H9 (cell line): ENCODE measurements at regions not wholly inside any gene's neighbourhood (a gene's known extent, or its start where the extent isn't known, plus 50 kb on each side); places are given as distances from the start of the nearest gene placed in this dataset.

Experiments
- DNase-seq: peaks from one replicate; pipeline ENCODE4 v3.0.0-alpha.2; 2017
- H2AFZ ChIP-seq: one replicate; pipeline ENCODE4 v1.6.1; 2013; ENCODE audit warnings: mild to moderate bottlenecking, low read length, control low read depth, moderate library complexity
- H2AK5ac ChIP-seq: 2 replicates; pipeline ENCODE4 v1.6.1; 2013; ENCODE audit warnings: low read length, control low read depth, mixed read lengths; ENCODE audit not compliant: insufficient read length
- H2BK120ac ChIP-seq: one replicate; pipeline ENCODE4 v1.6.1; 2013; ENCODE audit warnings: low read depth, mild to moderate bottlenecking, low read length, control low read depth, inconsistent platforms; ENCODE audit not compliant: poor library complexity, severe bottlenecking
- H2BK12ac ChIP-seq: 2 replicates; pipeline ENCODE4 v1.6.1; 2013; ENCODE audit warnings: low read length, control low read depth, mixed read lengths, low read depth; ENCODE audit not compliant: insufficient read length
- H2BK15ac ChIP-seq: 2 replicates; pipeline ENCODE4 v1.6.1; 2013; ENCODE audit warnings: low read depth, low read length, control low read depth
- H2BK20ac ChIP-seq: one replicate; pipeline ENCODE4 v1.6.1; 2013; ENCODE audit warnings: low read depth, mild to moderate bottlenecking, low read length, control low read depth, inconsistent platforms; ENCODE audit not compliant: poor library complexity, severe bottlenecking
- H2BK5ac ChIP-seq: 2 replicates; pipeline ENCODE4 v1.6.1; 2013; ENCODE audit warnings: low read length, control low read depth, mixed read lengths; ENCODE audit not compliant: insufficient read length
- H3K14ac ChIP-seq: 2 replicates; pipeline ENCODE4 v1.6.1; 2013; ENCODE audit warnings: low read length, control low read depth; ENCODE audit not compliant: insufficient read depth
- H3K18ac ChIP-seq: 2 replicates; pipeline ENCODE4 v1.6.1; 2013; ENCODE audit warnings: low read depth, mild to moderate bottlenecking, mixed read lengths, low read length, control low read depth; ENCODE audit not compliant: insufficient read length
- H3K23ac ChIP-seq: 2 replicates; pipeline ENCODE4 v1.6.1; 2013; ENCODE audit warnings: low read length, control low read depth, mixed read lengths, low read depth; ENCODE audit not compliant: insufficient read length
- H3K23me2 ChIP-seq: 2 replicates; pipeline ENCODE4 v1.6.1; 2013; ENCODE audit warnings: low read depth, mild to moderate bottlenecking, mixed read lengths, low read length, control low read depth; ENCODE audit not compliant: insufficient read length, poor library complexity, severe bottlenecking
- H3K27ac ChIP-seq: 2 replicates; pipeline ENCODE4 v1.5.1; 2013; ENCODE audit warnings: low read length, control low read depth, mixed read lengths, low read depth; ENCODE audit not compliant: insufficient read length
- H3K27me3 ChIP-seq: 2 replicates; pipeline ENCODE4 v1.6.1; 2013; ENCODE audit warnings: low read length, control low read depth, inconsistent platforms; ENCODE audit not compliant: insufficient read depth
- H3K4ac ChIP-seq: 2 replicates; pipeline ENCODE4 v1.6.1; 2013; ENCODE audit warnings: low read depth, mild to moderate bottlenecking, control low read depth, inconsistent platforms, low read length, moderate library complexity
- H3K4me1 ChIP-seq: 2 replicates; pipeline ENCODE4 v1.6.1; 2013; ENCODE audit warnings: low read length, control low read depth, inconsistent platforms; ENCODE audit not compliant: insufficient read depth
- H3K4me2 ChIP-seq: 2 replicates; pipeline ENCODE4 v1.6.1; 2013; ENCODE audit warnings: low read length, control low read depth, mixed read lengths; ENCODE audit not compliant: insufficient read length, insufficient read depth
- H3K56ac ChIP-seq: 2 replicates; pipeline ENCODE4 v1.6.1; 2013; ENCODE audit warnings: low read depth, mild to moderate bottlenecking, mixed read lengths, low read length, control low read depth; ENCODE audit not compliant: insufficient read length
- H3K79me1 ChIP-seq: 2 replicates; pipeline ENCODE4 v1.6.1; 2013; ENCODE audit warnings: low read depth, mild to moderate bottlenecking, moderate library complexity, low read length, control low read depth, inconsistent platforms; ENCODE audit not compliant: insufficient read depth, poor library complexity, severe bottlenecking
- H3K79me2 ChIP-seq: 2 replicates; pipeline ENCODE4 v1.6.1; 2013; ENCODE audit warnings: low read length, control low read depth, inconsistent platforms; ENCODE audit not compliant: insufficient read depth
- H3K9ac ChIP-seq: 2 replicates; pipeline ENCODE4 v1.6.1; 2013; ENCODE audit warnings: low read length, control low read depth, mixed read lengths; ENCODE audit not compliant: insufficient read length; ENCODE audit errors: extremely low read depth
- H3K9me3 ChIP-seq: one replicate; pipeline ENCODE4 v1.6.1; 2013; ENCODE audit warnings: low read depth, low read length, inconsistent platforms; ENCODE audit not compliant: control insufficient read depth
- H3T11ph ChIP-seq: one replicate; pipeline ENCODE4 v1.6.1; 2013; ENCODE audit warnings: mild to moderate bottlenecking, low read length, control low read depth, inconsistent platforms
- H4K20me1 ChIP-seq: one replicate; pipeline ENCODE4 v1.6.1; 2013; ENCODE audit not compliant: control insufficient read depth, insufficient read length, insufficient read depth
- H4K5ac ChIP-seq: 2 replicates; pipeline ENCODE4 v1.6.1; 2013; ENCODE audit warnings: low read depth, mild to moderate bottlenecking, mixed read lengths, low read length, control low read depth; ENCODE audit not compliant: insufficient read length
- H4K8ac ChIP-seq: replicated peaks from 2 replicates; pipeline ENCODE4 v1.6.1; 2013; ENCODE audit warnings: low read length, control low read depth, mixed read lengths, low read depth; ENCODE audit not compliant: insufficient read length
- H4K91ac ChIP-seq: 2 replicates; pipeline ENCODE4 v1.6.1; 2013; ENCODE audit warnings: low read depth, mild to moderate bottlenecking, moderate library complexity, mixed read lengths, low read length, control low read depth; ENCODE audit not compliant: insufficient read length
- H3K27ac Mint-ChIP-seq, 3 experiments: 2 replicates in 2 of 3; 3 replicates in 1 of 3; pipeline ENCODE4 v1.8.0; 2020 to 2021; ENCODE audit warnings: mixed read lengths in 3 of 3, mild to moderate bottlenecking in 1 of 3, moderate library complexity in 1 of 3
- H3K27me3 Mint-ChIP-seq: 2 replicates; pipeline ENCODE4 v1.8.0; 2021; ENCODE audit warnings: low read depth, mild to moderate bottlenecking, moderate library complexity, mixed read lengths
- H3K36me3 Mint-ChIP-seq, 3 experiments: 2 replicates in 2 of 3; 3 replicates in 1 of 3; pipeline ENCODE4 v1.8.0; 2020 to 2021; ENCODE audit warnings: low read depth in 3 of 3, mixed read lengths in 3 of 3; ENCODE audit not compliant: insufficient read depth in 1 of 3
- H3K4me1 Mint-ChIP-seq, 2 experiments: 2 replicates each; pipeline ENCODE4 v1.8.0; 2020; ENCODE audit warnings: mixed read lengths in 2 of 2
- H3K4me3 Mint-ChIP-seq, 2 experiments: 2 replicates in 1 of 2; 3 replicates in 1 of 2; pipeline ENCODE4 v1.8.0; 2020 to 2021; ENCODE audit warnings: mild to moderate bottlenecking in 2 of 2, mixed read lengths in 2 of 2, moderate library complexity in 1 of 2
- H3K9me3 Mint-ChIP-seq, 2 experiments: 2 replicates in 1 of 2; 3 replicates in 1 of 2; pipeline ENCODE4 v1.8.0; 2020; ENCODE audit warnings: mild to moderate bottlenecking in 2 of 2, mixed read lengths in 2 of 2, moderate library complexity in 1 of 2
- WGBS: extraction: QIAGEN DNeasy Blood & Tissue Kit; methylation state at CpG from one replicate; pipeline ENCODE4 v1.1.7; 2013; ENCODE audit warnings: missing lambda C conversion rate, low lambda C conversion rate, mixed read lengths; ENCODE audit not compliant: insufficient read length; ENCODE audit errors: extremely low coverage; 5-methylcytosine and 5-hydroxymethylcytosine counted together
- TF ChIP-seq, protein P1 (sequence below): fragments of 200-600 bp; sonication (generic); conservative IDR thresholded peaks from 3 replicates; pipeline ENCODE4 v1.8.0; 2021; ENCODE audit warnings: antibody characterized with exemption, mild to moderate bottlenecking

DNA sequence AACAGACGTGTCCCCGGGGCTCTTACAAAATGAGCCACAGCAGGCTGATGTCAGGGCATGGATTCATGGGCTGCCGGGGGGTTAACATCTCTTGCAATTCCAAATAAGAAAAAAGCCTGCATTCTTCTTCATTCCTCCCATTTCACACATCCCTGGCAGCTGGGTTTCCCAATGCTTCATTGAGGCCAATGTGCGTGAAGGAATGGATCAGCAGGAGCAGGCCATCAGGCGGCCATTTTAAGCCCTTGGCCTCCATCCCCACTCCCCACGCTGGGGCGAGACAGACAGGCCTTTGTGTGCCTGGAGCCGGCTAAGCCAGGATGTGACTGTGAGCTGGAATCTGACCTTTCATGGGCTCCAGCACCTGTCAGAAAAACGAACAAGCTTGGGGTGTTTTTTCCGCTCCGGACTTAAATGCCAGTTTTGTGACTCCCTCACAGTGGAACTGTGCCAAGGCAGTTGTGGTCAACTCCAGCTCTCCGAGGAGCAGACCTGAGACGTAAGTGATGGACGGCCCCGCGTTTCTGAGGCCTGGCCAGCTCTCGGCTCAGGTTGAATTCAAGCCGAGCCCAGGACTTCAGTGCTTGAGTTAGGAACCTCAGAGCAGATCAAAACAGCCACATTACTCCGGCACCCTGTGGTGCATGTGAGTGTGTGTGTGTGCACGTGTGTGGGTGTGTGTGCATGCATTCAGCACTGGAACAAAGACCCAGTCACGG, 133.1 kb downstream of the TMEM30B start:
- H3K4me3 Mint-ChIP-seq: no peak overlapping the region

More for the DNA sequence above, 133.1 kb downstream of the TMEM30B start:
- TF ChIP-seq, protein P1, sequence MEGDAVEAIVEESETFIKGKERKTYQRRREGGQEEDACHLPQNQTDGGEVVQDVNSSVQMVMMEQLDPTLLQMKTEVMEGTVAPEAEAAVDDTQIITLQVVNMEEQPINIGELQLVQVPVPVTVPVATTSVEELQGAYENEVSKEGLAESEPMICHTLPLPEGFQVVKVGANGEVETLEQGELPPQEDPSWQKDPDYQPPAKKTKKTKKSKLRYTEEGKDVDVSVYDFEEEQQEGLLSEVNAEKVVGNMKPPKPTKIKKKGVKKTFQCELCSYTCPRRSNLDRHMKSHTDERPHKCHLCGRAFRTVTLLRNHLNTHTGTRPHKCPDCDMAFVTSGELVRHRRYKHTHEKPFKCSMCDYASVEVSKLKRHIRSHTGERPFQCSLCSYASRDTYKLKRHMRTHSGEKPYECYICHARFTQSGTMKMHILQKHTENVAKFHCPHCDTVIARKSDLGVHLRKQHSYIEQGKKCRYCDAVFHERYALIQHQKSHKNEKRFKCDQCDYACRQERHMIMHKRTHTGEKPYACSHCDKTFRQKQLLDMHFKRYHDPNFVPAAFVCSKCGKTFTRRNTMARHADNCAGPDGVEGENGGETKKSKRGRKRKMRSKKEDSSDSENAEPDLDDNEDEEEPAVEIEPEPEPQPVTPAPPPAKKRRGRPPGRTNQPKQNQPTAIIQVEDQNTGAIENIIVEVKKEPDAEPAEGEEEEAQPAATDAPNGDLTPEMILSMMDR: no peak
- H3K27me3 ChIP-seq: no peaks in the 10 kb centered on the region
- no peak overlapping the region for H2BK20ac ChIP-seq
- peaks cover 4% of the 10 kb centered on the region; the same call in 1 of the 2 replicates for H3K4me1 ChIP-seq
- H2BK12ac ChIP-seq: no peak overlapping the region
- H3K23ac ChIP-seq: no peak overlapping the region
- no peak overlapping the region for H2BK5ac ChIP-seq
- no peaks in the 10 kb centered on the region for H4K20me1 ChIP-seq
- no peak overlapping the region for H2AK5ac ChIP-seq
- no peaks in the 10 kb centered on the region for H3K79me1 ChIP-seq
- no peak overlapping the region for H3T11ph ChIP-seq
- no peak overlapping the region for H3K4me2 ChIP-seq
- Mint-ChIP-seq H3K27ac (peak overlapping the region in 1 of 3 experiments; percentile 18; a peak in 2 of 7 replicates), H3K36me3 (peaks cover 23 to 24% (median 24%) of the 10 kb centered on the region in 3 experiments), H3K9me3 (peaks cover 21 to 29% of the 10 kb centered on the region in 2 experiments), H3K27me3 (peaks cover 4% of the 10 kb centered on the region), H3K4me1 (peaks cover 2 to 5% of the 10 kb centered on the region in 2 experiments)
- no peak overlapping the region for H4K8ac ChIP-seq
- no peak overlapping the region for H4K5ac ChIP-seq
- no peak overlapping the region for H2AFZ ChIP-seq
- H4K91ac ChIP-seq: no peak overlapping the region
- H3K79me2 ChIP-seq: no peaks in the 10 kb centered on the region
- H3K9ac ChIP-seq: no peak overlapping the region
- H2BK120ac ChIP-seq: no peak overlapping the region
- WGBS: no CpG with 5 or more reads among the region's 21 CpGs
- DNase-seq: no peak
- peaks cover 5% of the 10 kb centered on the region for H3K9me3 ChIP-seq
- no peak overlapping the region for H2BK15ac ChIP-seq
- H3K56ac ChIP-seq: no peak overlapping the region
- H3K14ac ChIP-seq: no peak overlapping the region
- no peak overlapping the region for H3K4ac ChIP-seq
- no peaks in the 10 kb centered on the region for H3K23me2 ChIP-seq
- no peak overlapping the region for H3K18ac ChIP-seq
- H3K27ac ChIP-seq: no peak overlapping the region
